ENCODE measurements at regions not wholly inside any gene's neighbourhood (a gene's known extent, or its start where the extent isn't known, plus 50 kb on each side); places are given as distances from the start of the nearest gene placed in this dataset.
"Not testable (repeated sequence)": the region's sequence is repeated elsewhere in the genome, so short reads cannot be mapped to it uniquely, and the experiment has no call there.

GRCh38 chr5:99562937-99563627, 634.3 kb upstream of the CHD1 start:
- not testable (repeated sequence) for TF ChIP-seq EP300 (IDR thresholded peaks at IDR 0.05; ENCODE audit: borderline replicate concordance in 1 of 2, low read depth in 1 of 2, low read length in 1 of 2); MAX (IDR thresholded peaks at IDR 0.05; ENCODE audit: low read depth); RAD21 (IDR thresholded peaks at IDR 0.05; ENCODE audit: low read length); SMC3 (IDR thresholded peaks at IDR 0.05; ENCODE audit: low read depth, low read length); GABPA (IDR thresholded peaks at IDR 0.05; ENCODE audit: low read depth); MXI1 (IDR thresholded peaks at IDR 0.05; ENCODE audit: low read depth, low read length)
- TF ChIP-seq, protein P1, sequence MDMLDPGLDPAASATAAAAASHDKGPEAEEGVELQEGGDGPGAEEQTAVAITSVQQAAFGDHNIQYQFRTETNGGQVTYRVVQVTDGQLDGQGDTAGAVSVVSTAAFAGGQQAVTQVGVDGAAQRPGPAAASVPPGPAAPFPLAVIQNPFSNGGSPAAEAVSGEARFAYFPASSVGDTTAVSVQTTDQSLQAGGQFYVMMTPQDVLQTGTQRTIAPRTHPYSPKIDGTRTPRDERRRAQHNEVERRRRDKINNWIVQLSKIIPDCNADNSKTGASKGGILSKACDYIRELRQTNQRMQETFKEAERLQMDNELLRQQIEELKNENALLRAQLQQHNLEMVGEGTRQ (IDR thresholded peaks at IDR 0.05; ENCODE audit: borderline replicate concordance, low read depth, low read length), result not testable (repeated sequence)

Data from SK-N-SH (cell line).